Gastrocnemius medialis (tissue), 4 donors: ENCODE measurements at regions not wholly inside any gene's neighbourhood (a gene's known extent, or its start where the extent isn't known, plus 50 kb on each side); places are given as distances from the start of the nearest gene placed in this dataset.
A peak's percentile ranks its signal among the peaks of the same experiment; 100 is the strongest.

Source experiments
- ATAC-seq, 2 donors: fragments of 150-250 bp; one replicate each; pipeline ENCODE4 v1.9.1; 2016
- DNase-seq, 2 donors: peaks; one replicate each; pipeline ENCODE4 v3.0.0-alpha.2; 2019
- H3K27ac ChIP-seq, 4 donors: fragments of 200-600 bp; sonication (generic); 1 replicate in 1 of 4; 2 replicates in 3 of 4; pipeline ENCODE4 v1.5.1; 2016 to 2018; ENCODE audit warnings: mild to moderate bottlenecking in 2 of 4, moderate library complexity in 1 of 4
- H3K27me3 ChIP-seq, 3 donors: fragments of 200-600 bp; sonication (generic) in 2 of 3; 1 replicate in 1 of 3; 2 replicates in 2 of 3; pipeline versions ENCODE4 v1.5.1 to v1.6.0; 2016 to 2019; ENCODE audit warnings: mild to moderate bottlenecking in 1 of 3, moderate library complexity in 1 of 3
- H3K36me3 ChIP-seq, 2 donors: fragments of 200-600 bp; sonication (generic) in 1 of 2; one replicate each; pipeline ENCODE4 v1.5.1; 2017 to 2018
- H3K4me1 ChIP-seq, 2 donors: fragments of 200-600 bp; sonication (generic) in 1 of 2; one replicate each; pipeline ENCODE4 v1.5.1; 2016 to 2017; ENCODE audit warnings: mild to moderate bottlenecking in 2 of 2
- H3K4me3 ChIP-seq, 4 donors: fragments of 200-600 bp; sonication (generic) in 3 of 4; 1 replicate in 1 of 4; 2 replicates in 3 of 4; pipeline ENCODE4 v1.5.1; 2016 to 2019; ENCODE audit warnings: mild to moderate bottlenecking in 2 of 4
- H3K9me3 ChIP-seq, 3 donors: fragments of 200-600 bp; sonication (generic) in 2 of 3; 1 replicate in 1 of 3; 2 replicates in 2 of 3; pipeline ENCODE4 v1.5.1; 2016 to 2019
- CTCF ChIP-seq, 5 experiments: fragments of 450-650 bp in 3 of 5; fragments of 200-600 bp in 2 of 5; sonication (generic) in 2 of 5; IDR thresholded peaks in 4 of 5; conservative IDR thresholded peaks in 1 of 5; 1 replicate in 4 of 5; 2 replicates in 1 of 5; pipeline ENCODE4 v1.5.1; 2016 to 2019; ENCODE audit warnings: antibody characterized with exemption in 5 of 5, mild to moderate bottlenecking in 3 of 5, moderate library complexity in 3 of 5
- POLR2A ChIP-seq, 2 donors: fragments of 450-650 bp; IDR thresholded peaks; one replicate each; pipeline ENCODE4 v1.6.1; 2017; ENCODE audit warnings: antibody characterized with exemption in 2 of 2, mild to moderate bottlenecking in 2 of 2, moderate library complexity in 2 of 2
- in situ Hi-C, 4 donors: fragments of 200-750 bp; cut with MboI; loops; one replicate each; pipeline versions ENCODE4 v1.15.0 to v1.8.0; 2017; ENCODE audit warnings: low sequenced_read_pairs in 4 of 4
- intact Hi-C: fragments of 100-400 bp; cut with DNase I; formaldehyde crosslinking; loops from one replicate; pipeline ENCODE4 v1.15.1; 2023; ENCODE audit warnings: low total_unique reads

- no peaks in the 10 kb centered on the region for H3K36me3 ChIP-seq
- ATAC-seq (peak; percentile 93 to 95), DNase-seq (peak; percentile 88 to 91)
- no peak overlapping the region for H3K4me3 ChIP-seq
- H3K9me3 ChIP-seq: no peaks in the 10 kb centered on the region
- intact Hi-C loops (loop anchor here (2.0 kb wide), 3 partner anchors 22 to 48 kb away; no protein-coding TSS in a partner anchor), in situ Hi-C loops (no loop called here)
- no peaks in the 10 kb centered on the region for H3K27me3 ChIP-seq
- TF ChIP-seq CTCF (IDR thresholded peaks at IDR 0.05 in 4 of 5, conservative IDR thresholded peaks at IDR 0.05 in 1 of 5): peak in 4 of 5 experiments; percentile 21 to 47 (median 36)
- no peak for TF ChIP-seq POLR2A (IDR thresholded peaks at IDR 0.05)
- peak overlapping the region; percentile 31 to 63 (median 49) for H3K27ac ChIP-seq
- H3K4me1 ChIP-seq: peaks cover 25 to 32% of the 10 kb centered on the region in 2 donors
These were observed 179.3 kb downstream of the GLI2 start for GRCh38 chr2:120914839-120915521.

- Histone ChIP-seq H3K4me1 (peaks cover 29 to 36% of the 10 kb centered on the region in 2 donors), H3K27me3 (no peaks in the 10 kb centered on the region), H3K9me3 (no peaks in the 10 kb centered on the region), H3K36me3 (no peaks in the 10 kb centered on the region), H3K4me3 (no peak overlapping the region), H3K27ac (peak overlapping the region in 2 of 4 donors; percentile 42 to 63)
- DNase-seq: no peak
- TF ChIP-seq CTCF (IDR thresholded peaks at IDR 0.05 in 4 of 5, conservative IDR thresholded peaks at IDR 0.05 in 1 of 5) (no peak), POLR2A (IDR thresholded peaks at IDR 0.05) (no peak)
- in situ Hi-C loops: no loop called here
- intact Hi-C loops: loop anchor here (2.0 kb wide), 3 partner anchors 23 to 49 kb away; no protein-coding TSS in a partner anchor
- ATAC-seq: no peak
These were observed 180.0 kb downstream of the GLI2 start for GRCh38 chr2:120915670-120916069.

- ATAC-seq (no peak), DNase-seq (no peak)
- Histone ChIP-seq H3K4me1 (peaks cover 33 to 40% of the 10 kb centered on the region in 2 donors), H3K4me3 (no peak overlapping the region), H3K27me3 (no peaks in the 10 kb centered on the region), H3K9me3 (no peaks in the 10 kb centered on the region), H3K36me3 (no peaks in the 10 kb centered on the region), H3K27ac (no peak overlapping the region)
- in situ Hi-C loops (no loop called here), intact Hi-C loops (no loop called here)
- no peak for TF ChIP-seq CTCF (IDR thresholded peaks at IDR 0.05 in 4 of 5, conservative IDR thresholded peaks at IDR 0.05 in 1 of 5)
- no peak for TF ChIP-seq POLR2A (IDR thresholded peaks at IDR 0.05)
These were observed 180.8 kb downstream of the GLI2 start for GRCh38 chr2:120916446-120916845.

GRCh38 chr2:120917886-120918285 is 182.2 kb downstream of the GLI2 start:
- Histone ChIP-seq H3K36me3 (no peaks in the 10 kb centered on the region), H3K9me3 (no peaks in the 10 kb centered on the region), H3K27me3 (no peaks in the 10 kb centered on the region), H3K27ac (no peak overlapping the region), H3K4me1 (peaks cover 33 to 35% of the 10 kb centered on the region in 2 donors), H3K4me3 (no peak overlapping the region)
- intact Hi-C loops: no loop called here
- TF ChIP-seq POLR2A (IDR thresholded peaks at IDR 0.05) (no peak), CTCF (IDR thresholded peaks at IDR 0.05 in 4 of 5, conservative IDR thresholded peaks at IDR 0.05 in 1 of 5) (no peak)
- ATAC-seq (no peak), DNase-seq (no peak)
- in situ Hi-C loops: no loop called here
